OCI-LY1 (cell line): ENCODE measurements at regions not wholly inside any gene's neighbourhood (a gene's known extent, or its start where the extent isn't known, plus 50 kb on each side); places are given as distances from the start of the nearest gene placed in this dataset.

Experiments
- CTCF ChIP-seq: fragments of 200-600 bp; sonication (generic), shearing (Covaris generic); IDR thresholded peaks from 2 replicates; pipeline ENCODE4 v1.5.1; 2017; ENCODE audit warnings: mild to moderate bottlenecking, antibody characterized with exemption, low read length, moderate library complexity, mixed read lengths
- EZH2 ChIP-seq: fragments of 200-600 bp; sonication (generic), shearing (Covaris generic); IDR thresholded peaks from 2 replicates; pipeline ENCODE4 v1.8.0; 2017; ENCODE audit warnings: borderline replicate concordance, mixed run types, mild to moderate bottlenecking, antibody characterized with exemption, low read length, moderate library complexity, mixed read lengths

GRCh38 chr20:47859278-47859677 lies 74.0 kb upstream of the SULF2 start:
- TF ChIP-seq CTCF (no peak), EZH2 (no peak)
